HEK293 (cell line): ENCODE measurements at regions not wholly inside any gene's neighbourhood (a gene's known extent, or its start where the extent isn't known, plus 50 kb on each side); places are given as distances from the start of the nearest gene placed in this dataset.

Experiments
- CTCF ChIA-PET: fragments of 350-600 bp; formaldehyde crosslinking; extraction: SDS; loops from one replicate; lab custom pipeline; 2021; ENCODE audit warnings: antibody characterized with exemption; lab: Yijun Ruan, JAX
- POLR2A ChIA-PET: fragments of 300-600 bp; formaldehyde crosslinking; extraction: SDS; loops from one replicate; lab custom pipeline; 2020; ENCODE audit warnings: antibody characterized with exemption, inconsistent platforms; lab: Yijun Ruan, JAX
- H3K27ac ChIP-seq: fragments of 200-500 bp; sonication (Bioruptor generic); 2 replicates; pipeline ENCODE4 v1.5.1; 2014; ENCODE audit warnings: low read depth, low read length, control low read depth, inconsistent platforms; ENCODE audit errors: extremely low read depth
- H3K36me3 ChIP-seq, 2 experiments: fragments of 200-500 bp in 1 of 2; sonication (Bioruptor generic) in 1 of 2; 1 replicate in 1 of 2; 2 replicates in 1 of 2; pipeline ENCODE4 v1.5.1; 2014 to 2017; ENCODE audit warnings: inconsistent platforms in 2 of 2, low read length in 2 of 2; ENCODE audit not compliant: control insufficient read depth in 2 of 2, insufficient read depth in 1 of 2
- H3K4me1 ChIP-seq: fragments of 200-500 bp; sonication (Bioruptor generic); 2 replicates; pipeline ENCODE4 v1.5.1; 2014; ENCODE audit warnings: mild to moderate bottlenecking, low read length, inconsistent platforms; ENCODE audit not compliant: control insufficient read depth, insufficient read depth
- H3K4me3 ChIP-seq: 2 replicates; pipeline ENCODE4 v1.5.1; 2011; ENCODE audit warnings: low read depth, mild to moderate bottlenecking, control low read depth, low read length, moderate library complexity
- H3K9me3 ChIP-seq: fragments of 200-500 bp; sonication (Bioruptor generic); 2 replicates; pipeline ENCODE4 v1.5.1; 2014; ENCODE audit warnings: low read depth, low read length, inconsistent platforms; ENCODE audit not compliant: control insufficient read depth, insufficient read depth
- CTCF ChIP-seq: fragments of 450-650 bp; formaldehyde crosslinking; IDR thresholded peaks from 2 replicates; pipeline ENCODE4 v1.5.1; 2016; ENCODE audit warnings: missing biosample characterization, missing genetic modification characterization
- GLIS1 ChIP-seq: fragments of 450-650 bp; formaldehyde crosslinking; IDR thresholded peaks from 2 replicates; pipeline ENCODE4 v1.5.1; 2016; ENCODE audit warnings: missing biosample characterization, missing genetic modification characterization
- MYNN ChIP-seq: fragments of 450-650 bp; formaldehyde crosslinking; IDR thresholded peaks from 2 replicates; pipeline ENCODE4 v1.5.1; 2016; ENCODE audit warnings: missing biosample characterization, missing genetic modification characterization, borderline replicate concordance
- MZF1 ChIP-seq: fragments of 450-650 bp; formaldehyde crosslinking; IDR thresholded peaks from 2 replicates; pipeline ENCODE4 v1.5.1; 2017; ENCODE audit warnings: missing biosample characterization, missing genetic modification characterization, borderline replicate concordance
- PBX3 ChIP-seq: sonication (generic); formaldehyde crosslinking; IDR thresholded peaks from 2 replicates; pipeline ENCODE4 v1.8.1; 2022; ENCODE audit warnings: mild to moderate bottlenecking, moderate library complexity, missing genetic modification reagents
- PRDM1 ChIP-seq: fragments of 450-650 bp; formaldehyde crosslinking; IDR thresholded peaks from 2 replicates; pipeline ENCODE4; 2016; ENCODE audit warnings: missing biosample characterization, missing genetic modification characterization
- WT1 ChIP-seq: fragments of 450-650 bp; formaldehyde crosslinking; IDR thresholded peaks from 2 replicates; pipeline ENCODE4 v1.5.1; 2016; ENCODE audit warnings: missing biosample characterization, missing genetic modification characterization
- ZFHX2 ChIP-seq: fragments of 450-650 bp; formaldehyde crosslinking; conservative IDR thresholded peaks from 2 replicates; pipeline ENCODE4 v1.5.1; 2016; ENCODE audit warnings: missing biosample characterization, missing genetic modification characterization
- ZFP3 ChIP-seq: fragments of 450-650 bp; formaldehyde crosslinking; IDR thresholded peaks from 2 replicates; pipeline ENCODE4 v1.5.1; 2016; ENCODE audit warnings: low read depth, missing biosample characterization, missing genetic modification characterization
- ZNF10 ChIP-seq: fragments of 450-650 bp; formaldehyde crosslinking; IDR thresholded peaks from 2 replicates; pipeline ENCODE4 v1.5.1; 2017; ENCODE audit warnings: missing biosample characterization, missing genetic modification characterization
- ZNF23 ChIP-seq: fragments of 450-650 bp; formaldehyde crosslinking; IDR thresholded peaks from 2 replicates; pipeline ENCODE4 v1.5.1; 2016; ENCODE audit warnings: missing biosample characterization, missing genetic modification characterization, borderline replicate concordance
- ZNF239 ChIP-seq: fragments of 450-650 bp; formaldehyde crosslinking; IDR thresholded peaks from 2 replicates; pipeline ENCODE4 v1.5.1; 2016; ENCODE audit warnings: missing biosample characterization, missing genetic modification characterization
- ZNF24 ChIP-seq: fragments of 450-650 bp; formaldehyde crosslinking; IDR thresholded peaks from 2 replicates; pipeline ENCODE4 v1.5.1; 2016; ENCODE audit warnings: missing biosample characterization, missing genetic modification characterization
- ZNF280D ChIP-seq: fragments of 450-650 bp; formaldehyde crosslinking; IDR thresholded peaks from 2 replicates; pipeline ENCODE4 v1.5.1; 2016; ENCODE audit warnings: missing biosample characterization, missing genetic modification characterization
- ZNF394 ChIP-seq: fragments of 450-650 bp; formaldehyde crosslinking; IDR thresholded peaks from 2 replicates; pipeline ENCODE4 v1.5.1; 2016; ENCODE audit warnings: missing biosample characterization, missing genetic modification characterization, mild to moderate bottlenecking, moderate library complexity, borderline replicate concordance
- ZNF423 ChIP-seq: fragments of 450-650 bp; formaldehyde crosslinking; IDR thresholded peaks from 2 replicates; pipeline ENCODE4 v1.5.1; 2016; ENCODE audit warnings: missing biosample characterization, missing genetic modification characterization
- ZNF521 ChIP-seq: fragments of 450-650 bp; formaldehyde crosslinking; IDR thresholded peaks from 2 replicates; pipeline ENCODE4 v1.5.1; 2017; ENCODE audit warnings: missing biosample characterization, mild to moderate bottlenecking, missing genetic modification characterization
- ZNF791 ChIP-seq: fragments of 450-650 bp; formaldehyde crosslinking; IDR thresholded peaks from 2 replicates; pipeline ENCODE4 v1.5.1; 2016; ENCODE audit warnings: missing biosample characterization, missing genetic modification characterization
- ZNF792 ChIP-seq: fragments of 450-650 bp; formaldehyde crosslinking; IDR thresholded peaks from 2 replicates; pipeline ENCODE4 v1.5.1; 2016; ENCODE audit warnings: missing biosample characterization, missing genetic modification characterization
- TF ChIP-seq, protein P1 (sequence below): fragments of 450-650 bp; formaldehyde crosslinking; IDR thresholded peaks from 2 replicates; pipeline ENCODE4 v1.5.1; 2016; ENCODE audit warnings: missing biosample characterization, missing genetic modification characterization

- H3K4me3 ChIP-seq = no peak overlapping the region
- POLR2A ChIA-PET = no interaction called here
- peaks cover 20% of the 10 kb centered on the region for H3K4me1 ChIP-seq
- no peaks in the 10 kb centered on the region for H3K9me3 ChIP-seq
- H3K27ac ChIP-seq = no peak overlapping the region
- TF ChIP-seq ZNF10 (tag by site-specific recombination) (no peak), MYNN (tag by site-specific recombination) (no peak), GLIS1 (tag by site-specific recombination) (no peak), ZNF792 (no peak), PRDM1 (tag by site-specific recombination) (no peak), ZNF280D (tag by site-specific recombination) (no peak), WT1 (no peak), CTCF (tag by site-specific recombination) (no peak), ZNF394 (tag by site-specific recombination) (no peak), MZF1 (tag by site-specific recombination) (no peak), ZNF791 (tag by site-specific recombination) (no peak), ZFHX2 (tag by site-specific recombination) (no peak), PBX3 (CRISPR knock-in tag) (no peak), ZFP3 (tag by site-specific recombination) (no peak), ZNF521 (no peak), ZNF23 (tag by site-specific recombination) (no peak), ZNF423 (tag by site-specific recombination) (no peak)
- TF ChIP-seq, protein P1, sequence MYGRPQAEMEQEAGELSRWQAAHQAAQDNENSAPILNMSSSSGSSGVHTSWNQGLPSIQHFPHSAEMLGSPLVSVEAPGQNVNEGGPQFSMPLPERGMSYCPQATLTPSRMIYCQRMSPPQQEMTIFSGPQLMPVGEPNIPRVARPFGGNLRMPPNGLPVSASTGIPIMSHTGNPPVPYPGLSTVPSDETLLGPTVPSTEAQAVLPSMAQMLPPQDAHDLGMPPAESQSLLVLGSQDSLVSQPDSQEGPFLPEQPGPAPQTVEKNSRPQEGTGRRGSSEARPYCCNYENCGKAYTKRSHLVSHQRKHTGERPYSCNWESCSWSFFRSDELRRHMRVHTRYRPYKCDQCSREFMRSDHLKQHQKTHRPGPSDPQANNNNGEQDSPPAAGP (tag by site-specific recombination) = no peak
- CTCF ChIA-PET = interaction anchor here (0.6 kb wide), 1 partner anchor 73 kb away, joined by 5 read pairs; no protein-coding TSS in a partner anchor
- no peaks in the 10 kb centered on the region for H3K36me3 ChIP-seq
Measured at GRCh38 chr5:54384356-54384933, 71.1 kb upstream of the HSPB3 start.

DNA sequence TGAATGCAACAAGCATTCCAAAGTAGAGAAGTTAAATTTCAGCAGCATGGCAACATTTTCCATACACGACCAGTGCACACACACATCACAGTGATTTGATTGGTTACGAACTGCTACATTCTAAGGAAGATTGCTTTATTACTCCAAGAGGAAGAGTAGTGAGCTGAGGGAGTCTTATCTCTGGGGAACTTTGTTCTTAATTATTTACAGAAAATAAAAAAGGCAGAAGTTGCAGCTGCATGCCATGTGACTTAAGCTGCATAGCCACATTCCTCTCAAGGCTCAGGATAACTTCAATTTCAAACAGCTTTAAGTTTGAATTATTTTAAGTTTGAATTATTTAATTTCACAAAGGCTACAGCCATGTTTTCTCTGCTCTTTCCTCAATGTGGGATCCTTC, 71.6 kb upstream of the HSPB3 start:
- no peak for TF ChIP-seq ZNF24 (tag by site-specific recombination)
- TF ChIP-seq ZNF239 (tag by site-specific recombination) = no peak
- H3K27ac ChIP-seq = no peak overlapping the region
- CTCF ChIA-PET = interaction anchor here (0.7 kb wide), 1 partner anchor 487 kb away, joined by 3 read pairs; no protein-coding TSS in a partner anchor
- H3K4me1 ChIP-seq = peaks cover 20% of the 10 kb centered on the region
- no peaks in the 10 kb centered on the region for H3K36me3 ChIP-seq
- POLR2A ChIA-PET = no interaction called here
- H3K4me3 ChIP-seq = no peak overlapping the region
- H3K9me3 ChIP-seq = no peaks in the 10 kb centered on the region
